ENCODE measurements at regions not wholly inside any gene's neighbourhood (a gene's known extent, or its start where the extent isn't known, plus 50 kb on each side); places are given as distances from the start of the nearest gene placed in this dataset.

DNA sequence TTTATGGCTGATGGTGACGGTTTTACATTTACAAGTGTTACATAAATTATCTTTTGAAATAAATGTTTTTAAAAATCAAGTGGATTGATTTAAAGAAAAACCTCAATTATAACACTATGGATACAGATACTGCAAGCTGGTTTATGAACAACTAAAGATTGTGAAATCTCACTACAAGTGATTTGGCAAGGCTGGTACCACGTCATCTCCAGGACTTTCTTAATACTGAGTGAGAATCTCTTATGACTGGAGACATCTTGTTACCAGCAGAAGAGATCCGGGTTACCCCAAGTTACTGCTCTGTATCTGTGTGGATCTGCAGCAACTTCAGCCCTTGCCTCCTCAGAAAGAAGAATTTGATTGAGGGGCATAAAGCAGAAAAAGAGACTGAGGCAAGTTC is 452.9 kb downstream of the MN1 start:
- no peak for DNase-seq (ENCODE audit: low read depth in 4 of 4, low spot score in 2 of 4)

DNA sequence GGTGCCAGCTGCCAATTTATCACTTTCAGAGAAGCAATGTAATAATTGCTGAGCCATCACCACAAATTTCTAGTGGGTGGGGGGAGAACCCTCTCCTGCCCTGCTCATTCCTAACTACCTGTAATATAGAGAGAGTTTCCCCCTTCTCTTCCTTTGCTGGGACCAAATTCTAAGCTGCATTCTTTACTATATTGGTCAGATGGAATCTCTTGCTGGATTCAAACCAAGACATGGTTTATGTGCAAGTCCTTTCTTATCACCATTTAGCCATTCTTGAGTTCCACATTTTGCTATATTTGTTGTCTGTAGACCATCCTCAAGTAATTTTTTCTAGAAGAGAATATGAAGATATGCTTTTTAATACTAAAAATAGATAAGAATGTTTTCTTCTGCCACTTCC is 452.1 kb downstream of the MN1 start:
- no peak for DNase-seq (ENCODE audit: low read depth in 4 of 4, low spot score in 2 of 4)

DNA sequence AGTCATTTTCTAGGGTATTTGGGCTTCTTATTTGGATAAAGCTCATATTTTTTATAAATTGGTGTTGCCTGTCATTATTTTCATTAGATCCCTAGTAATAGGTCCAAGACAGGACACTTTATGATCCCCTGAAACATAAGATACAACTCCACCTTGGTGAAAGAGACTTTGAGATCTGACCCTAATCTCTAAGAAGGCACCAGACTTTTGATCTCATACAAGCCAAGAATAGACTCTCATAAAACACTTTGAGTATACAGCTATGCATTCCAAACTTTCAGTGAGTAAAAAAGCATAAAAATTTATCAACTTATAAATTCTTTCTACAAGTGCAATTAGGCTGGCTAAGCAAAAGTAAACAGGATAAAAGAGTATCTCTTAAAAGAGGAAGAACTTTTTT is 451.2 kb downstream of the MN1 start:
- no peak for DNase-seq (ENCODE audit: low read depth in 4 of 4, low spot score in 2 of 4)

DNA sequence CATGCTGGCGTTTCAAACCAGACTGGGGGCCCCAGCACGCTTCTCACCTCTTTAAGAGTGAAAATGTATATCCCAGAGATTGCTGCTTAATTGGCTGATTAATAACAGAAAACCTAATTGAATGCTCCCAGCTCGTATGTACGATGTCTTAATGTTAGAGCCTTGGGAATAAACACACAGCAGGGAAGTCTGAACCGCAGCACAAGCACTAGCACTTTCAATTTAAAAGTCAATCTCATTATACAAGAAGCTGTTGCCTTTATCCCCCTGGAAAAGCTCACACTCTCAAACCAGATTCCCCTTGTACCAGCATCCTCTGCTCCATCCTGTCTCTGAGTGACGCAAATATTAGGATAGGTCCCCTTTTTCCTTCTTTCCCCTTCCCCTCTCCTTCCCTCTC is 449.1 kb downstream of the MN1 start:
- DNase-seq (ENCODE audit: low read depth in 4 of 4, low spot score in 2 of 4): no peak

DNA sequence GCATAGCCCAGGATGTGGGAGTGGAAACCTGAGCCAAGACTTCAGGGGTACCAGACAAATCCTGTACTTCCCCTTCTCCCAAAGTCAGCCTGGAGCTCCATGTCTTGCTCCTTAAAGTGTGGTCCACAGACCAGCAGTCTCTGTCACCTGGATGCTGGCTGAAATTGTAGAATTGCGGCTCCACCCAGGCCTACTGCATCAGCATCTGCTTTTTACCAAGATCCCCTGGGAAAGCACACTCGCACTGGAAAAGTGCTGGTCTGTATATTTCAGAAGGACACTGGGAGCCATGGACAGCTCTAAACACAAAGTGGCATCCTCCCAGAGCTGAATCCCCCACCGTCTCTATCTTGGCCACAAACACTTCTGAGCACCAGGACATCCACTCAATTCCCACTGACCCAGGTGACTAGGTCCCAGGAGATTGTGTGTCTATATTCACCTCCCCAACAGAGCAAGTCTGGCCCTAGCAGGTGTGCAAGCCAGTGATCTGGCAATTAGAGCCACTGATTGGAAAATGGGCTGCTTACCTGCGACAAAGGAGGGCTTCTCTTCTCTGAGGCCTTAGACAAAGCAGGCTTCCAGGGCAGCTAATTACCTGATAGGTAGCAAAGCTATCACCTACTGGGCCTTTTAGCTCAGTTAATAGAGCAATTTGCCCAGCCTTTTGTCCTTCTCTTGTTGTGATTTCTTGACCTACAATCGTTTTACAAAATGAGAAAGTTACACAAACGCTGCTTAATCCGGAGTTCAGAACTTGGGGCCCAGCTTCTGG is 443.3 kb downstream of the MN1 start:
- no peak for DNase-seq (ENCODE audit: low read depth in 4 of 4, low spot score in 2 of 4)

- DNase-seq (ENCODE audit: low read depth in 4 of 4, low spot score in 2 of 4): no peak
These were observed 431.3 kb downstream of the MN1 start for GRCh38 chr22:27370269-27370668.

DNA sequence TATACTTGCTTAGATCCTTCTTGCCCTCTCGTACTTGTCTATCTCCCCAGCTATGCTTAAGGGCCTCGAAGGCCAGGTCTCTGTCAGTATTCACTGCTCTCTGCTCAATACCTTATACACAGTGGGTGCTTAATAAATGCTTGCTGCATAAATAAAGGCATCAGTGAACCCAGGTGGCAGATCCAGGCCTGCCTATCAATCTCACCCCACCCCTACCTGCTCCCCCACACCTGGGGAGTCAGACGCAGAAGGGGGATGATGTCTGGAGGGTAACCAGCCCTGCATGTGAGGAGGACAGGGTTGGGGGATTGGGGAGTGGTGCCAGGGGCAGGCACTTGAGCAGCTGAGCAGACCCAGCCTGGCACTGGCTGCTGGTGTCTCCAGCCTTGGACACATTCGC is 430.6 kb downstream of the MN1 start:
- DNase-seq (ENCODE audit: low read depth in 4 of 4, low spot score in 2 of 4): no peak

DNA sequence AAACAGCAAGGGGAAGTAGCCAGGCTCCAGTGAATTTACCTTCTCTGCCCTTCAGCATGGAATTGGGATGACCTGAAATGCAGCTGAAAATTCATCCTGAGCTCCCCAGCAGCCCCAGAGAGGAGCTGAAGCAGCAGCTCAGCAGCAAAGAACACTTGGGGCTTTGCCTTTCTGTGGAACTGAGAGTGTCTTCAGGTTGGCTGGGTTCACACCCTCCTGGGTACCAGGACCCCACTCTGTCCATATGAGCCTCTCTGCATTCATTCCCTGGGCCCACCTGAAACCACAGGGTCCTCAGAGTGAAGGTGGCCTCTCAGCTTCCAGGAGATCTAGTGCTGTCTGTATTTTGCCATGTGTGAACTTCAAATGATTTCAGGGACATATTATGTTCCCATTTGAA is 429.2 kb downstream of the MN1 start:
- no peak for DNase-seq (ENCODE audit: low read depth in 4 of 4, low spot score in 2 of 4)

DNA sequence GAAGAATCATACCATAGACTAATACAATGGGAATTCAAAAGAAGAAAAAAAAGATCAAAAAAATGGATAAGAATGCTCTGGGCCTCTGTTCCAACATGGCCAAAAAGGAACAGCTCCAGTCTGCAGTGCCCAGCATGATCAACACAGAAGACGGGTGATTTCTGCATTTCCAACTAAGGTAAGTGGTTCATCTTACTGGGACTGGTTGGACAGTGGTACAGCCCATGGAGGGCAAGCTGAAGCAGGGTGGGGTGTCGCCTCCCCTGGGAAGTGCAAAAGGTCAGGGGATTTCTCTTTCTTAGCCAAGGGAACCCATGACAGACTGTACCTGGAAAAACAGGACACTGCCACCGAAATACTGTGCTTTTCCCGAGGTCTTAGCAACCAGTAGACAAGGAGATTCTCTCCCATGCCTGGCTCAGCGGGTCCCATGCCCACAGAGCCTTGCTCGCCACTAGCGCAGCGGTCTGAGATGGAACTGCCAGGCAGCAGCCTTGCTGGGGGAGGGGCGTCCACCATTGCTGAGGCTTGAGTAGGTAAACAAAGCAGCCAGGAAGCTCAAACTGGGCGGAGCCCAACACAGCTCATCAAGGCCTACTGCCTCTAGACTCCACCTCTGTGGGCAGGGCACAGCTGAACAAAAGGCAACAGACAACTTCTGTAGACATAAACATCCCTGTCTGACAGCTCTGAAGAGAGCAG is 428.4 kb downstream of the MN1 start:
- DNase-seq (ENCODE audit: low read depth in 4 of 4, low spot score in 2 of 4): no peak

GRCh38 chr22:27377501-27378295 is 423.9 kb downstream of the MN1 start:
- DNase-seq (ENCODE audit: low read depth in 4 of 4, low spot score in 2 of 4): no peak

GRCh38 chr22:27378311-27378800 is 423.2 kb downstream of the MN1 start:
- DNase-seq (ENCODE audit: low read depth in 4 of 4, low spot score in 2 of 4): no peak

DNA sequence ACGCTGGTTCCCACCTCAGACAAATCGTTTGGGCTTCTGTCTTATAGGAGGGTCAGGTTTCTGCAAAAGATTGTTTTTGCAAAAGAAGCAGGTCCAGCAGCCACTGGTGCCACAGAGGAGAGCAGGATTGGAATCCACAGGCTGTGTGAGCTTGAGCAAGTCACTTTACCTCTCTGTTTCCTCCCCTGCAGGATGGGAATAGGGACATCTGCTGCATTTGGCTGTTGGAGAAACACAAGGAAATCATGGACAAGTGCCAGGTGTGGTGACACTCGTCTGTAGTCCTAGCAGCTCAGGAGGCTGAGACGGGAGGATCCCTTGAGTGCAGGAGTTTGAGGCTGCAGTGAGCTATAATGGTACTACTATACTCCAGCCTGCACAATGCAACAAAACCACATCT is 422.6 kb downstream of the MN1 start:
- no peak for DNase-seq (ENCODE audit: low read depth in 4 of 4, low spot score in 2 of 4)

DNA sequence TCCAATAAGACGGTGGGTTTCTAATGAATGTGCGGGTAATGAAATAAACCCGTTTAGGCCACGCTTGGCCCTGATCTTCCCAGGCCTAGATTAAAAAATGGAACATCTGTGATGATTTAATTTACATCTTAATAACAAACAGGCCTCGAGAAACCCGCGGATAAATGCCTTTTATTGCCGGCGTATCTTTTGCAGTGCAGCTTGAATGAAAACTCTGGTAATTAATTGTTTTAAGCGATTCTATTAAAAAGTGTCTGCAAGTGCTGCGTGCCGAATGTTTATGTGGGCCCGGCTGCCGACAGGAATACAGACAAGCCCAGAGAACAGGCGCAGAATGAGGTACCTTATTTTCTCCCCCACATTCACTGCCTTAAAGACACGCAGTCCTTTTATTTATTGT is 420.7 kb downstream of the MN1 start:
- no peak for DNase-seq (ENCODE audit: low read depth in 4 of 4, low spot score in 2 of 4)

DNA sequence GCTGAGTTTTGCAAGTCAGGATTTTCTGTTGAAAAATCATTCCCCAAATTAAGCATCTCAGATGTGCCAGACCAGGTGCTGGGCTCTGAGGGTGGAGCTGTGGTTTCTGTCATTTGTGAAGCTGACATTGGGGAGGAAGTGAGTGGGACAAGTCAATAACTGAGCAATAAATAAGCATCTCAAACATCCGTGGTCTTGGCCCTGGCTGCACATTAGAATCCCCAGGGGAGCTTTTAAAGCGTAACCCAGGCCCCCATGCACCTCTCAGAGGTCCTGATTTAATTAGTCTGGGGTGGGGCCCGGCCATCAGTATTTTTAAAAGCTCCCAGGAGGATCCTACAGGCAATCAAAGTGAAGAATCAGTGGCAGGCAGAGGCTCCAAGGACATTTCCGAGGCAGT is 420.0 kb downstream of the MN1 start:
- DNase-seq (ENCODE audit: low read depth in 4 of 4, low spot score in 2 of 4): no peak

DNA sequence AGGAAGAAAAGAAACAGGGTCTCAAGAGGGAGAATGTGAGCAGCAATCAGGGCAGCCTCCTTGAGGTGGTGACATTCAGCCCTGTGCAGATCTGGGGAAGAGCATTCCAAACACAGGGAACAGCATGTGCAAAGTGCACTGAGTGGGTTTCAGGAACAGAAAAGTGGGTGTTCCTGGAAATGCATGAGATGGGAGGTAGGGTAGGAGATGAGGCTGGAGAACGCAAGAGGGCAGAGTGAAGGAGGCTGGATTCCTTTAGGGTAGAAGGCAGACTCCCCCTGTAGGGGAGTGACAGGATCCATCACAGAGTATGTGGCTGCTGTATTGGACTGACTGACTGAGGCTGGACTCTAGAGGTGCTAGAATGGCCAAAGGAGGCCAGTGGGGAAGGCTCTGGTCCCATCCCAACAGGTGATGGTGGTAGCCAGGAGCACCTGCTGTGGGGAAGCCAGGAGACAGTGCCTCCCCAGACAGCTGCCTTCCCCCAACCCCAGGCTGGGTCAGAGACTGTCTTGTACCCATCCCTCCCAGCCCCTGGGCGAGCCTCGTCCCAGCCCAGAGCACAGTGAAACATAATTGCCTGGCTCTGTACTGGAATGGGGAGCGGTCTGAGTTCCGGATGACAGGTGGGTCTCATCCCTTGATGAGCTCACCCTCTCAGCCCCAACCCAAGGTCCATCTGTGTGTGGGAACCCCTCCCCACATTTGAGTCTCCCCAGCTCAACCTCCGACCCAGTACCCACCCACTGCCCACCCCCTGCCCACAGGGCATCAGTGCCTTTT is 419.4 kb downstream of the MN1 start:
- DNase-seq (ENCODE audit: low read depth in 4 of 4, low spot score in 2 of 4): no peak

DNA sequence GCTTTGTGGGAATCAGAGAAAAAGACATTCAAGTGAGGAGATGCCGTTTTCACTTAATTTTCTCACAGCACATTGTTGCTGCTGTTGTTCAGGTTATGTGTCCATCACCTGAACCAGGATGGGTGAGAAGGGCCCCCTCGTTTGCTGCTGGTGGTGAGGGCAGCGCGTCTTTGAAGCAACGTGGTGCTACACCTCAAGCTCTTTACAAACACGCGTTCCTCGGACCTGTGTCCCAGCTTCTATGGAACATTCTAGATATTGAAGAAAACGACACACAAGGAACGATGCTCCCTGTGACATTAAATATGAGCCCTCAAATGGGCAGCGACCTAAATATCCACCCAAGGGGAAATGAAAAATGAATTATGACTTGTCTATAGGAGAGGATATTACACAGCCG is 418.6 kb downstream of the MN1 start:
- no peak for DNase-seq (ENCODE audit: low read depth in 4 of 4, low spot score in 2 of 4)

- no peak for DNase-seq (ENCODE audit: low read depth in 4 of 4, low spot score in 2 of 4)
These were observed 417.7 kb downstream of the MN1 start for GRCh38 chr22:27383896-27384295.

DNA sequence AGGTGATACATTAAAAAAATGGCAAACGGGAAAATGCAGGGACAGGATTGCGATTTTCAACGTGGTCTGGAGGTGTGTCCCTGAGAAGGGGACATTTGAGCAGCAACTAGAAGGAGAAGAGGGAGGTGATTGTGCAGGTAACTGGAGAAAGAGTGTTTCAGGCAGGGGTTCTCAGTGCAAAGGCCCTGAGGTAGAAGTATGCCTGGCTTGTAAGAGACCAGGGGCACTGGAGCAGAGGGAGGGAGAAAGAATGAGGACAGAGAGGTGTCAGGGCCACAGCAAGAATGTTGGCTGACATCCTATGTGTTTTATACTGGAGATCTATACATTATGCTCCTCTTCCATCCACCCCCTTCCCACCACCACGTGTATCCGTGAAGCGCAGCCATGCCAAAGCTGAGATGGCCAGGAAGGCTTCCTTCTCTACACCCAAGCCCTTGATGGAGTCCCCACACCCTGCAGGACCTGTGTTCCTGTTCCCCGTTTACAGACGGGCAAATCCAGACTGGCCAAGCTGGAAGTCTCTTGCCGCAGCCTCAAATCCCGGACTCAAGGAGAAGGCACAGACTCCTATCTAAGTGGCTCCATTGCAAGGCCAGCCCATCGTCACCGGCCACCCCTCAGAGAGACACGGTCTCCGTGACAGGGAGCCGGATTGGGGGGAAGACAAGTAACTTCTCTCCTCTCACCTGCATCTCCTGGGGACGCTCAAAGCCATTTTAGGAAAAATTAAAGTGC is 416.1 kb downstream of the MN1 start:
- DNase-seq (ENCODE audit: low read depth in 4 of 4, low spot score in 2 of 4): no peak

DNA sequence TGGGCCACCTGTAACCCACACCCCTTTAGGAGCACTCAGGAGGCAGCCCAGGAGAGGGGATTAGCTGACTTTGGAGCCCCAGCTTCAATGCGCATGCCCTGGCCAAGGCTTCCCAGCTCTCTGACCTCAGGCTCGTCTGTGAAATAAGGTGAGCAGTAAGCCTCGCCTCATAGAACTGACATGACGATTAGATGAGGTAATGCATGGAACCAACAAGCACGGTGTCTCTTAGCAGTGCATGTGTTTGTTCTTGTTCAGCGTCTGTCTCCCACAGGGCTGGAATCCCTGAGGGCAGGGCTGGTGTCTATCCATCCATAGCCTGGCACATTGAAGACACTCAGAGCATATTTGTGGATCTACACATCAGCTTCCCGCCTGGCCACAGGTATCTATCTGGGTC is 415.4 kb downstream of the MN1 start:
- no peak for DNase-seq (ENCODE audit: low read depth in 4 of 4, low spot score in 2 of 4)

DNA sequence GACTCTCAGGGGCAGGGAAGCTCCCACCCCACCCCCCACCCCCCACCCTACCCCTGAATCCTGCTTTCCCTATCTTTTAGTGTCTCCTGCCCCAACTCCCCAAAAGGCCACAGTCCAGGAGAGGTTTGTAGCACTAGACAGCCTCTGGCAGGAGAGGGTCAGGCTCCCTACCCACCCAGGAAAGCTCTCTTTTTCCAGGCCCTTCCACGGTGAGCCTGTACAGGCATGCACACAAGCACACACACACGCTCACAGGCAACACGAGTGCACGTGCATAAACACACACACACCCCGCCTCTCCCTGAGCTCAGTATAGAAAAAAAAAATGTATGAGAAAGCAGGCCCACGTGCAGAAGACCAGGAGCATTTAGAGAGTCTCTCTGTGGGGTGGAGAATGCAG is 414.0 kb downstream of the MN1 start:
- no peak for DNase-seq (ENCODE audit: low read depth in 4 of 4, low spot score in 2 of 4)

Measured in left renal cortex interstitium (tissue), 4 donors.